Right cardiac atrium (tissue), 5 donors: ENCODE measurements at regions not wholly inside any gene's neighbourhood (a gene's known extent, or its start where the extent isn't known, plus 50 kb on each side); places are given as distances from the start of the nearest gene placed in this dataset.

Source experiments
- ATAC-seq, 2 donors: fragments of 200-7000 bp; cut with Tn5 transposase; one replicate each; pipeline versions ENCODE4 v1.8.0 to v1.9.1; 2020; ENCODE audit warnings: moderate library complexity in 2 of 2, mild to moderate bottlenecking in 1 of 2
- DNase-seq, 3 donors: peaks; one replicate each; pipeline ENCODE4 v3.0.0-alpha.2; 2020
- H3K27ac ChIP-seq: one replicate; pipeline ENCODE4 v1.5.1; 2013; ENCODE audit warnings: mild to moderate bottlenecking, low read length, control low read depth, moderate library complexity
- H3K27me3 ChIP-seq: one replicate; pipeline ENCODE4 v1.6.1; 2013; ENCODE audit not compliant: control insufficient read depth, insufficient read depth
- H3K4me1 ChIP-seq: one replicate; pipeline ENCODE4 v1.6.1; 2013; ENCODE audit warnings: low read length; ENCODE audit not compliant: control insufficient read depth, insufficient read depth
- H3K4me3 ChIP-seq: one replicate; pipeline ENCODE4 v1.5.1; 2013; ENCODE audit warnings: low read length, control low read depth
- H3K9me3 ChIP-seq: one replicate; pipeline ENCODE4 v1.6.1; 2013; ENCODE audit warnings: low read length; ENCODE audit not compliant: control insufficient read depth
- WGBS: extraction: QIAGEN DNeasy Blood & Tissue Kit; methylation state at CpG from one replicate; pipeline ENCODE4 v1.1.7; 2013; 5-methylcytosine and 5-hydroxymethylcytosine counted together
- intact Hi-C, 4 donors: fragments of 100-400 bp; cut with DNase I; formaldehyde crosslinking; loops; one replicate each; pipeline versions ENCODE4 v1.11.0 to v1.14.0; 2022 to 2023
- donor health status: healthy with polysubstance abuse.
- donor health status: DM: no; HTN: yes; CAD: no.
- donor health status: DM: no; HTN: no; CAD: no.
- donor health status: DM: no; HTN: yes; CAD: no; lungs with severe emphysema.
- donor health status: DM: yes; HTN: yes; CAD: no.

- Histone ChIP-seq H3K27ac (no peak overlapping the region), H3K4me3 (no peak overlapping the region), H3K9me3 (no peaks in the 10 kb centered on the region), H3K27me3 (no peaks in the 10 kb centered on the region), H3K4me1 (no peaks in the 10 kb centered on the region)
- whole genome bisulfite sequencing = 70% methylated on average over 6 of the region's 6 CpGs
- ATAC-seq (peak; percentile 90 to 93), DNase-seq (peak; percentile 29 to 75 (median 53))
- intact Hi-C loops = no loop called here
These were observed 65.3 kb upstream of the SHISA3 start for GRCh38 chr4:42331914-42332368.

GRCh38 chr4:42339935-42340406, 57.3 kb upstream of the SHISA3 start:
- intact Hi-C loops = no loop called here
- no peak overlapping the region for H3K4me3 ChIP-seq
- ATAC-seq = peak; percentile 95 to 97
- H3K9me3 ChIP-seq = no peaks in the 10 kb centered on the region
- 18% methylated on average over 7 of the region's 7 CpGs for WGBS
- H3K4me1 ChIP-seq = peaks cover 2% of the 10 kb centered on the region
- peak overlapping the region; percentile 96 for H3K27ac ChIP-seq
- no peaks in the 10 kb centered on the region for H3K27me3 ChIP-seq
- peak; percentile 68 to 90 (median 80) for DNase-seq

- intact Hi-C loops = no loop called here
- DNase-seq = no peak
- Histone ChIP-seq H3K4me3 (no peak overlapping the region), H3K27ac (no peak overlapping the region), H3K9me3 (no peaks in the 10 kb centered on the region), H3K4me1 (peaks cover 2% of the 10 kb centered on the region), H3K27me3 (no peaks in the 10 kb centered on the region)
- ATAC-seq = peak in 1 of 2 donors; percentile 25
- 80% methylated on average over 4 of the region's 4 CpGs for WGBS
These were observed 55.7 kb upstream of the SHISA3 start for GRCh38 chr4:42341518-42342026.

- H3K9me3 ChIP-seq = no peaks in the 10 kb centered on the region
- DNase-seq = no peak
- no peak for ATAC-seq
- no peak overlapping the region for H3K27ac ChIP-seq
- H3K4me1 ChIP-seq = peaks cover 2% of the 10 kb centered on the region
- H3K4me3 ChIP-seq = no peak overlapping the region
- H3K27me3 ChIP-seq = no peaks in the 10 kb centered on the region
- WGBS = 88% methylated on average over 2 of the region's 2 CpGs
- intact Hi-C loops = no loop called here
These were observed 54.8 kb upstream of the SHISA3 start for GRCh38 chr4:42342459-42342858.

GRCh38 chr4:42344309-42344708, 53.0 kb upstream of the SHISA3 start:
- no peak overlapping the region for H3K27ac ChIP-seq
- no peaks in the 10 kb centered on the region for H3K9me3 ChIP-seq
- ATAC-seq (no peak), DNase-seq (no peak)
- WGBS = 75% methylated on average over 8 of the region's 8 CpGs
- intact Hi-C loops = no loop called here
- no peak overlapping the region for H3K4me3 ChIP-seq
- peaks cover 2% of the 10 kb centered on the region for H3K4me1 ChIP-seq
- no peaks in the 10 kb centered on the region for H3K27me3 ChIP-seq

GRCh38 chr4:42344749-42345148, 52.5 kb upstream of the SHISA3 start:
- Histone ChIP-seq H3K27ac (no peak overlapping the region), H3K9me3 (no peaks in the 10 kb centered on the region), H3K27me3 (no peaks in the 10 kb centered on the region), H3K4me3 (no peak overlapping the region), H3K4me1 (peaks cover 2% of the 10 kb centered on the region)
- no peak for DNase-seq
- ATAC-seq = no peak
- 65% methylated on average over 2 of the region's 2 CpGs for WGBS
- intact Hi-C loops = no loop called here

- 94% methylated on average over 29 of the region's 29 CpGs for WGBS
- no peak for ATAC-seq
- Histone ChIP-seq H3K4me3 (no peak overlapping the region), H3K27me3 (no peaks in the 10 kb centered on the region), H3K4me1 (no peaks in the 10 kb centered on the region), H3K27ac (no peak overlapping the region), H3K9me3 (no peaks in the 10 kb centered on the region)
- intact Hi-C loops = no loop called here
- DNase-seq = no peak
These were observed 51.2 kb upstream of the SHISA3 start for GRCh38 chr4:42345962-42346544.

GRCh38 chr4:42347076-42347475, 50.2 kb upstream of the SHISA3 start:
- intact Hi-C loops = no loop called here
- DNase-seq = no peak
- no peak overlapping the region for H3K4me3 ChIP-seq
- H3K27me3 ChIP-seq = no peaks in the 10 kb centered on the region
- no peak for ATAC-seq
- WGBS = 92% methylated on average over 10 of the region's 10 CpGs
- no peaks in the 10 kb centered on the region for H3K4me1 ChIP-seq
- no peak overlapping the region for H3K27ac ChIP-seq
- H3K9me3 ChIP-seq = no peaks in the 10 kb centered on the region
